Stimulated activated CD4-positive, alpha-beta T cell treated with anti-CD3 and anti-CD28 coated beads, Interleukin-4, amount 100 ng/mL, for 24 hours (primary cell): ENCODE measurements at regions not wholly inside any gene's neighbourhood (a gene's known extent, or its start where the extent isn't known, plus 50 kb on each side); places are given as distances from the start of the nearest gene placed in this dataset.
"Not testable (repeated sequence)": the region's sequence is repeated elsewhere in the genome, so short reads cannot be mapped to it uniquely, and the experiment has no call there.

ENCODE experiments used
- DNase-seq: peaks from one replicate; pipeline ENCODE4 v3.0.0-alpha.2; 2020

DNA sequence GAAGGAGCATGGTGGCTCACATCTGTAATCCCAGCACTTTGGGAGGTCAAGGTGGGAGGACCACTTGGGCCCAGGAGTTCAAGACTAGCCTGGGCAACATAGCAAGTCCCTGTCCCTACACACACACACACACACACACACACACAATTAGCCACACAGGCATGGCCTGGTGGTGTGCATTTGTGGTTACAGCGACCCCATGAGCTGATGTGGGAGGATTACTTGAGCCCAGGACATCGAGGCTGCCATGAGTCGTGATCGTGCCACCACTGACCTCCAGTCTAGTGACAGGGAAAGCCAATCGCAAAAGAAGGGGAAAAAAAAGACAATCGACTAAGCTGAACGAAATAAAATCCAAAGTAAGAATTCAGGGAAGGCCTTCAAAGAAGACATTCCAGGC lies 67.9 kb downstream of the TBX3 start:
- no peak for DNase-seq

DNA sequence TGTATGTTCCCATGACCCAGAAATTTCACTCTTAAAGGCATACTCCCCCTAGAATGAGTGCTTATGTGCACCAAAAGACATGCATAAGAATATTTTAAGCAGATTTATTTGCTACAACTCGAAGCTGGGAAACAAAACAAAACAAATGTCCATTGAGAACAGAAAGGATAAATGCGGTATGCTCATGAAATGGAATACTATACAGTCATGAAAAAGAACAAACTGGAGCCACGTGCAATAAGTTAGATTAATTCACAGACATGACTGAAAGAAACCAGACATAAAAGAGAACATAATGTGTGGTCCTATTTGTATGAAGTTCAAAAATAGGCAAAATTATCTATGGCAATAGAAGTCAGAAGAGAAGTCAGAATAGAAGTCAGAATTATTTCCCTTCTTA lies 69.9 kb downstream of the TBX3 start:
- DNase-seq: no peak

DNA sequence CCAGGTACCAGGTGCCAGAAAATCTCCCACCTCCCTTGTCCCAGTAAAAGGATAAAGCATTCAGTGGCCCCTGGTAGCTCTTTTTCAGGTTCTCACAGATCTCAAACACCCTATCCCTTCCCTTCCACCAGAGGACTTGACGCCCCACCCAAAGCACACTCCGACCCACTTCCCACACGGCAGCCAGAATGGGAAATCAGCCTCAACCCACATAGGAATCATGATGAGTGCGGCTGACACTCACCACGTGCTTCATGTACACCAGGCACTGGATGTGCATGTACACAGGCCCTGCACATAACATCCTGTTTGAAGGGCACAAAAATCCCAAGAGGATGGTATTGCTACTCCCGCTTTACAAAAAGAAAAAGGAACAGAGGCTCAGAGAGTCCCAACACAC lies 71.9 kb downstream of the TBX3 start:
- DNase-seq: no peak

DNA sequence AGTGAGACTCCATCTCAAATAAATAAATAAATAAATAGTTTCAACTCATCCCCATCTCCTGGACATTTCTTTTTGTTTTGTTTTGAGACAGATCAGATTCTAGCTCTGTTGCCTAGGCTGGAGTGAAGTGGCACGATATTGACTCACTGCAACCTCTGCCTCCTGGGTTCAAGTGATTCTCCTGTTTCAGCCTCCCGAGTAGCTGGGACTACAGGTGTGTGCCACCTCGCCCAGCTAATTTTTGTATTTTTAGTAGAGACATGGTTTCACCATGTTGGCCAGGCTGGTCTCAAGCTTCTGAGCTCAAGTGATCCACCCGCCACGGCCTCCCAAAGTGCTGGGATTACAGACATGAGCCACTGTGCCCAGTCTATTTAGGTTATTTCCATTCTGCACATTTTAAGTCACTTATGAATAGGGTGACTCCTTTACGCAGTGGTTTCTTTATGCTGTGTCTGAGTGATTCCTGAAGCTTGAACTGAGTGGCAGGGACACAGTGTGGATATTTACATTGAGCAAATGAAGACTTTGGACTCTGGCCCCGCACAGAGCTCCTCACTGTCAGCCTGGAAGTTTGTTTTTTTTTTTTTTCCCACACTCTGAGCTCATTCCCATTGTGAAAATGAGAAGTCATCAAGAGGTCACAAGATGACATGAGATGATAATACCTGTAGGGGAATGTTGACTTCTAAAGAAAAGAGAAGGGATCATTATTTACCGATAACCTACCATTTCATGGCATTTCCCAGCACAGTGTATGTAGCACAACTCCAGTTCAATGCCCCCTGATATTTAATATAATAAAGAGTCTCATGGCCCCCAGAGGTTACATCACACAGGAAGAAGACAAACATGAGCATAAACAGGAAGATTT lies 72.6 kb downstream of the TBX3 start:
- DNase-seq: no peak

DNA sequence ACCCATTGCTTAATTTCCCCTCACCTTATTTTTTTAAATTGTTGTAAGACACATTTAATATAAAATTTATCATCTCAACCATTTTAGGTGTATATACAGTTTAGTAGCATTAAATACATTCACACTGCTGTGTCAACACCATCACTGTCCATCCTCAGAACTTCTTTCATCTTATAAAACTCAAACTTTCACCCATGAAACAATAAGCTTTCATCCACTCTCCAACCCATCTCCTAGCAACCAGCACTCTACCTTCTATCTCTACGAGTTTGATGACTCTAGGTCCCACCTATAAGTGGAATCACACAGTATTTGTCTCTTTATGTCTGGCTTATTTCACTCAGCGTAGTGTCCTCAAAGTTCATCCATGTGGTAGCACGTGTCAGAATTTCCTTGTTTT lies 75.5 kb downstream of the TBX3 start:
- no peak for DNase-seq

DNA sequence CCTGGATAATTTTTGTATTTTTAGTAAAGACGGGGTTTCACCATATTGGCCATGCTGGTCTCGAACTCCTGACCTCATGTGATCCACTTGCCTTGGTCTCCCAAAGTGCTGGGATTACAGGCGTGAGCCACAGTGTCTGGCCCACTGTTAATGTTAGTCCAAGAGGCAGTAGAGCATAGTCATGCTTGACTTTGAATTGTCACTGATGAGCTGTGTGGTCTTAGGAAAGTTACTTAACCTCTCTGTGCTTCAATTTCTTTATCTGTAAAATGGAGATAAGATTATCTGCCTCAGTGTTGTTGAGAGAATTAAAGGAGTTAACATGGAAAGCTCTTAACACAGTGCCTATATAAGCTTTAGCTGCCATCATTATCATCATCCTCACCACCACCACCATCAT lies 78.1 kb downstream of the TBX3 start:
- DNase-seq: no peak

DNA sequence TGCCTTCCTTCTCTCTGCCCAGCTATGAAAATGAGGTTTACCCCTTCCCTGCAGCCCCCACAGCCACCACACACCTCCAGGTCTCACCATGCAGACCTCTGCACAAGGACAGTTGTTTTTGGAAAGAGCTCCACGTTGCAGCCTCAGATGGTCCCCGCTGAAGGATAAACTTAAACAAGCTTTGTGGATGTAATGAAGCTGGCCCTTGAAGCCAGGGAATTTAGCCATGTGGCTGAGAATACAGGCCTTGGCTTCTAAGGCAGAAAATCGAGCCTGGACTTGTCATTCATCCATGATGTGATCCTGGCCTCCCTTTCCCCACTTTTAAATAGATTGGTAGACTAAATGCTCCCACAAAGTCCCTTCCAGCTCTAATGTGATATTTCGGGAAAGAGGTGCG lies 79.4 kb downstream of the TBX3 start:
- DNase-seq: no peak

DNA sequence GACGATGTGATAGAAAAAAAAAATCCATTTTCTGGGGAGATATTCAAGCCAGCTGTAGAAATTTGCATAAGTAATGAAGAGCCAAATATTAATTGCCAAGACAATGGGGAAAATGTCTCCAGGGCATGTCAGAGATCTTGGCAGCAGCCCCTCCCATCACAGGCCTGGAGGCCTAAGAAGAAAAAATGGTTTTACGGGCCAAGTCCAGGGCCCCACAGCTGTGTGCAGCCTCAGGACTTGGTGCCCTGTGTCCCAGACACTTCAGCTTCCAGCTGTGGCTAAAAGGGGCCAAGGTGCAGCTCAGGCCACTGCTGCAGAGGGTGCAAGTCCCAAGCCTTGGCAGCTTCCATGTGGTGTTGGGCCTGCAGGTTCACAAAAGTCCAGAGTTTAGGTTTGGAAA lies 83.4 kb downstream of the TBX3 start:
- not testable (repeated sequence) for DNase-seq

DNA sequence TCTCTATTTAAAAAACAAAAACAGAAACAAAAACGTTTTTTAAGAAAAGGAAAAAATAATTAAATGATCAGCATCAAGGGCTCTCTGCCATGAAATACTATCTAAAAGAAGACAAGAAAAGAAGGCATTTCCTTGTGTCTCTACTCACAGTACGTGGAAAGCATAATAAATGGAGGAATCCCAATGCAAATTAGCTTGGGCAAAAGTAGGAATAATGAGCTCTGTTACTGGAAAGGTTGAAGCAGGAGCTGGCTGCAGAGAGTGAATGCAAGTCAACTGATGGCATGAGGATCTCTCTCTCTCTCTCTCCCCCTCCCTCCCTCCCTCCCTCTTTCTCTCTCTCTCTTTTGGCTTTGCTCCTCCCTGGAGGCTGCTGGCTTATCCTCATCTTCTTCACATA lies 85.9 kb downstream of the TBX3 start:
- DNase-seq: no peak

DNA sequence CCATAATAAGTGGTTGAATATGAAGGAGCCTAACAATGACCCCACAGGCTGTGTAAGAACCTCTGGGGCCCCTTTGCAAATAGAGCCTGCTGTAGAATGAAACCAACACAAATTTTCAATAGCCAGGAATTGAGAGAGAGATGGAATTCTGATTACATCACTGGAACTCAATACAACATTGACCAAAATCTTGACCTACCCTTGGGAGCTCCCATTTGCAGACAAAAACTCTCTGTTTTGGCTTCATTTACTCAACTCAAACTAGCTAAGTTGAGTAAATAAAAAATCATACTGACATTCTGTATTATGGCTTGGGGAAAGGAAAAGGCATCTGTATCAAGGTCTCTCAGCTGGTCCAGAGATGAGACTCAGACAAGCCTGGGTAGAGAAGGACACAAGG lies 91.0 kb downstream of the TBX3 start:
- no peak for DNase-seq

DNA sequence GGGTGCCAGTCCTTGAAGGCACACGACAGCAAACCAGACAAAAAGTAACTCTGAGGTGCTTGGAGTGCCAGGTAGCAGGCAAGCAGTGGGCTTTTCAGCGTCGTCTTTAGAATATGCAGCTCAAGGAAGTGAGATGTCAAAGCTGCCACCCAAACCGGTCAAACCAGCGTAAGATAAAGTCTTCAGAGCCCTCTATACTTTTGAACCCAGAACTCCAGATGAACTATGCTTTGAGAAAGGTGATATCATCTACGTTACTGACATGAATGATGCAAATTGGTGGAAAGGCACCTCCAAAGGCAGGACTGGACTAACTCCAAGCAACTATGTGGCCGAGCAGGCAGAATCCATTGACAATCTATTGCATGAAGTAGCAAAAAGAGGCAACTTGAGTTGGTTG lies 95.9 kb downstream of the TBX3 start:
- DNase-seq: no peak

DNA sequence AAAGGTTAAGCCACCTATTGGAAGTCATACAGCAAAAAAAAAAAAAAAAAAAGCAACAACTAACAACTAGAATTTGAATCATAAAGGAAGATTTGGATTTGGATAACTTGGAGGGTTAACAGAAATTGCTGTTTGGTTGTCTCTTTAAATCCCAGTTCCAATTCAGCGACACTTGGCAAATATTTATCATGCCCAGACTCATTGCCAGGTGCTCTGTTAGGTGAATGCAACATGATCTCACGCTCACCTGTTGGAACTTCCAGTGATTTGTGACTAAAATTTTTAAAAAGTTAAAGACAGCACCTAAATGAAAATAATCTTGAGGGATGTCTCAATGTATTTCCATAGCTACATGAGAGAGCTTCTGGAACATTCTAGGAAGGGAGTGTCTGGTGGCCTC lies 103.7 kb downstream of the TBX3 start:
- DNase-seq: no peak

DNA sequence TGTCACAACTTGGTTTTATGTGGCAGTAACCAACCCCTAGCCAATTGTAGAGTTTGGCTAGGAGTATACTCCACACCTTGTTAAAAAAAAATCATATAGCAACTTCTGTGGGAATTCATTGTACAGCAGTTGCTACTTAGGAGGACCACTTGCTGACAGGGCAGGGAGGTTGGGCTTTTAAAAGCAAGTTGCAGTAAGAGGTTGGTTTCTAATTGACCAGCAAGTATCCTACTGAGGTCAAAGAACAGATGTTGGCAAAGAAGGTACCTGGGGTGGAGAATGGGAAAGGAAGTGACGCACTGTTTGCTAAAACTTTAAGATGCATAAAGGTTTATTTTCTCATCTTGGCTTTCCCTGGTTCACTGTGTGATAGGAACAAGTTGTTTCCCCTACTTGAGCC lies 104.6 kb downstream of the TBX3 start:
- no peak for DNase-seq

DNA sequence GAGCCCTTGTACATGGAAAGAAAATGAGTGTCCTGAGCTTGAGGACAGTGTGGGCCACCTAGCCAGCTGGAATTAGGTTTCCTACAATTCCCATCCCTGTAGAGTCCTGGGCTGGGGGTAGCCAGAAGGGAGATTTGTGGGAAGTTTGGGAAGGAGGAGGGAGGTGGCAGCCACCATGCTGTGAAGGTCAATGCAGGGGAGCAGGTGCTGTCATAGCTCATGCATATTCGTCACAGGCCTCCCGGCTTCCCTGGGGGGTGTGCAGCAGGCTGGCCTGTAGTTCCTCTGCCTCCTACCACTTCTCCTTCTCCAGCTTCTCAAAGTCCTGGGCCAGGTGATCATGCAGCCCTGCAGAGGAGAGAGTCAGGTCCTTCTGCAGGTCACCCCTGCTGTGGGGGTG lies 121.3 kb downstream of the TBX3 start:
- DNase-seq: no peak

DNA sequence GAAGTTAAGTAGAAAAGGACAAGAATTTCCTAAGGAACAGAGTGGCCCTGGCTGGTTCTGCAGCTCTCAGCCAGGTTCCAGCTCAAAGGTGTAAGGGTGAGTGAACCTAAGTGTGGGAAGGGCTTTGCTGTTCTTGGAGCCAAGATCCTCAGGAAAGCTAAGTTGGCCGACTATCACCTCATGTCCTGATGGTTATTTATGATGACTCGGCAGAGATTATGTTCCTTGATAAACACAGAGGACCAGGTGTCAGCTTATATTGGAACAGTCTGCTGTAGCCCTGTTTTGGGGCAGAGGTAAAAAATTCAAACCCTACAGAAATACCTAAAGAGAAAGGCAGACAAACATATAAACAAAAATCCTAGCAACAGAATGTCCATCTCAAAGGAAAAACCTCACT lies 128.5 kb downstream of the TBX3 start:
- no peak for DNase-seq

DNA sequence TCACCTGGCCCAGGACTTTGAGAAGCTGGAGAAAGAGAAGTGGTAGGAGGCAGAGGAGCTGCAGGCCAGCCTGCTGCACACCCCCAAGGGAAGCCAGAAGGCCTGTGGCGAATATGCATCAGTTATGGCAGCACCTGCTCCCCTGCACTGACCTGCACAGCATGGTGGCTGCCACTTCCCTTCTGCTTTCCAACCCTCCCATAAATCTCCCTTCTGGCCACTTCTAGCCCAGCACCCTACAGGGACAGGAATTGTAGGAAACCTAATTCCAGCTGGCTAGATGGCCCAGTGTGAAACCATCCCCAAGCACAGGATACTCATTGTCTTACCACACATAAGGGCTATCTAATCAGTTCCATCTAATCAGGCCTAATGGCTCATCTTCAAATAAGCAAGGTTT lies 136.3 kb downstream of the TBX3 start:
- no peak for DNase-seq

DNA sequence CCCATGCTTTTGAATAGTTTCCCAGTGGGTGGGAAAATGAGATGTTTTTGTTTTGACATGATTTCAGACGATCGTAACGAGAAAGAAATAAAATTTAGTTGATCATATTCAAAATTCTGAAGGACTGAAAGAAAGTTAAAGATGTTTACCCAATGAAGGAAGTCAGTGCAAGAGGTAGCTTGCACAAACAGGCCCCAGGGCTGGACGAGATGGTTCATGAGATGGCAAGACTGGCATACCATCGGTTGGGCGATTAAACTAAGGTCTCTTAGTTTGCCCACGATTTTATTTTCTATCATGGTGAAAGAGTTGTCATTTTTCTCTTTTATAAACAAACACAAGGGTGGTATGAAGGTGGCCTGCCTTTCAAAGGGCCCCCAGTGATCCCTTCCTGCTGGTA lies 124.5 kb upstream of the TBX5 start:
- DNase-seq: no peak

DNA sequence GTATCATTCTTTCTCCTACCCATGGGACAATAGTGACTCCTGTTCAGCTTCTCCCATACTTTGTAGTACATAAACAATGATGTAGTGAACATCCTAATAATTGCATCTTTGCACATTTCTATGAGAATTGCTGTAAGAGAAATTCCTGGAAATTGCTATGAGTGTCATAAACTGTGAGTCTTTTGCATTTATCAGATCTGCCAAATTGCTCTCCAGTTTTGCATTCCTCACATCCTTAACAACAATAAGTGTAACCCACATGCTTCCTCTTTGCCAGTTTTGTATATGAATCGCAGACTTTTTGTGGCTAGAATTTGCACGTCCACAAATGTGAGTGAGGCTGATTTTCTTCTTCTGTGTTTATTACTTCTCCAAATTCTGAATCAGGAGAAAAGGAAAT lies 124.0 kb upstream of the TBX5 start:
- DNase-seq: no peak

DNA sequence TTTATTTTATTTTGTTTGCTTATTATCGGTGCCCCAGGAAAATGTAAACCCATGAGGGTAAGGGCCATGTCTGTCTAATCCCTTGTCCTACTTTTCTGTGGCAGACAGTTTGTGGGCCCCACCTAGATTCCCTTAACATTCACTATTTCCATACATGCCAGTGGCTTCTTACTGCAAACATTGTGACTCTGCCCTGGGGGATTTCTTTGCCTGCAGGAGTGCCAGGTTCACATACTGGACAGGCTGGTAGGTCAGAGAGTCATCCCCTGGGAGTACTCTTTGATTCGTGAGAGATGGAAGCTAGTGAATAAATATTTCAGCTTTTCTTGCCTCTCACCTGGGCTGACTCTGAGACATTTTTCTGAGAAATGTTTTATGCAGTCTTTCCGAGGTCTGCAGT lies 122.8 kb upstream of the TBX5 start:
- DNase-seq: no peak

DNA sequence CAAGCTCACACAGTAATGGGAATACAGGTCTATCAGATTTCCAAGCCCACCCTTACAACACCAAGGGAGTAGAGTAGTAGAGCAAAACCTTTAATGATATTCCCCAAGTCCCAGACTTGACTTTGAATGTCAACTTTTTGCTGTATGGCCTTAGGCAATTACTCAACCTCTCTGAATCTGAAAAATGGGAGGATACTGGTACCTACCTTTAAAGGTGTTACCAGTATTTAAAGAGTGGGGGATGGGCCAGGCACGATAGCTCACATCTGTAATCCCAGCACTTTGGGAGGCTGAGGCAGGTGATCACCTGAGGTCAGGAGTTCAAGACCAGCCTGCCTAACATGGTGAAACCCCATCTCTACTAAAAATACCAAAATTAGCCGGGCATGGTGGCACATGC lies 115.2 kb upstream of the TBX5 start:
- not testable (repeated sequence) for DNase-seq

DNA sequence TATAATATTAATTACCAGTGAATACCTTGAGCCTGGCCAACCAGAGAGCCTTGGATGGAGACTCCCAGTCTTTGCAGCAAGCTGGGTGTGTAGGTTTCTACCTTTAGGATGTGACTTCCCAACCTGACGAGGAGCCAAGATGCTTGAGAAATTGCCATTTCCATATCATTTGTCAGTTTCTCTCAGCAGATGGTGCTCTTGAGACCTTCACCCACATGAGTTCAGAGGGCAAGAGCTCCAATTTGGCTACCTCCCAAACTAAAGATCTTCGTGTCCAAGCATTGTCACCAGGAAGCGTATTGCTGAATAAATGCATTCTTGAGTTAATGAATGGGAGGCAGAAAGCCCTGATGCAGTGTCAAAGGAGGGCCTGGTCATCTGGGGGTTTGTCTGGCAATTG lies 106.4 kb upstream of the TBX5 start:
- no peak for DNase-seq

DNA sequence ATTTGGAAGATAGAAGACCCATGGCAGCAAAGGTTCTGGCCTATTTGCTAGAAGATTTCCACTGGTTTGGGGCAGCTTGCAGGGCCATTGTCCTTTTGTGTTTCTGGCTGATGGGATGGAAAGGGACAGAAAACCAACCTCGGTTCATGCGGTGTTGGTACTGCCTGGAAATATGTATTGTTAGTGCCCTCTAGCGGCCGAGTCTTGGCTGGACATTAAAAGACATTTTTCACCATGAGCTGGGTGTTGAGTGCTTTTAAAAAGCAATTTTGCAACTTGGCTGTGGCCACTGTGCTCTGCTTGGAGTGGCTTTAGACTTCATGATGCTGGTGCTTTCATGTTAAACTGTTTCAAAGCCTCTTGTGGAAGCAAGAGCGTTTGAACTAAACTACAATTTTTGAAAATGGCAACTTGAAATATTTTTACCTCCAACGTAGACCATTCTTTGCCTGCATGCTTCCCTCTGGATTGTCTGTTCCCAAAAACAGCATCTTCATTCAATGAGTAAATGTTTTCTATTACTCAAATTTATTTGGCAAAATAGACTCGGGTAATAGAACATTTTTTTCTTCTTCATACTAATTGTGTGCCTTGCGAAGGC lies 102.7 kb upstream of the TBX5 start:
- peak; percentile 69 for DNase-seq

DNA sequence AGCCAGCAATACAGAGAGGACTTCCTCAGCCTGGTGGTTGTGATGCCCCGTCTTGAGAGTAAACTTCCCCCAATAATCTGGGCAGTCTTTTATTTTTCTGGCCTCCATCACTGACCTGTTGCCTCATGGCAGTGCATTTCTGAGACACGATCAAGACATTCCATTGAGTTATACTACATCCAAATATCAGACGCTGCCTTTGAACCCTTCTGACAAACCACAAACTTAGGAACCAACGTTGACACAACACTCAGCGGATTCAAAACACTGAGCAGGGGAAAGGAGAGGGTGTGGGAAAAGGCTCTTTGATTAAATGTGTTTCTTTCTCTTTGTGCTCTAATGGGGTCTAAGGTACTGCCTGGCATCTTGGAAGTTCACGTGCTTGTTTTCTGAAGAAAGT lies 100.7 kb upstream of the TBX5 start:
- no peak for DNase-seq

DNA sequence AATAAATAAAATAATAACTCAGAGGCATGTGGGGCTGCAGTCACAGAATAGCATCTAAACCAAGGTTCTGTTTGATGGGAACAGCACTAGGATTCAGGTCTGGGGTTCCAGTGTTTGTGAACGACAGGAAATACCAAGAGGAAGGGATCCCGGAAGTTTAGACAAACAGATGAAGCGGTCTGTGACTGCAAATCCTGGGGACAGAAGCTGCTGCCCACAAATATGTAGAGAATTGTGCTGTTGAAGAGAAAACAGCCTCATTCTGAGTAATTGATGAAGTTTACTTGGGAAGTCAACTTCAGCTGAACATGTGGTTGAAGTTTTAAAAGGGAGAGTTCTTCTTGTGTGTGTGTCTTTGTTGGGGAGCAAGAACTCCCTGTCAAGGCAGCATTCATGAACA lies 98.4 kb upstream of the TBX5 start:
- no peak for DNase-seq

DNA sequence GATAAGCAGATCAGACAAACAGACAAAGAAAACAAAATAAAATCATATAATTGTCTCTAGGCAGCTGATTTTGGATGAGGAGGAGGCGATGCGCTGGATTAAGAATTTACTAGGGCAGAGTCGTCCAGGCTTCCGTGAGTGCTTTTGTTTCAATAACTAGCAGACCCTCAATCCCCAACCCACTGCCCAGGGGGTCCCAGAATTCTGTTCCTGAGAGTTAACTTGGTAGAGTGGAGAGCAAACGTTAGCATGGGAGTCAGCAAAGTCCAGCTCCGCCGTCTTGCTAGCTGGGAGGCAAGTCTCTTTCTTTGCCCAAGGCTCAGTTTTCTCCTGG lies 95.5 kb upstream of the TBX5 start:
- DNase-seq: no peak
